Neural progenitor cell (in vitro differentiated cells): ENCODE measurements at regions not wholly inside any gene's neighbourhood (a gene's known extent, or its start where the extent isn't known, plus 50 kb on each side); places are given as distances from the start of the nearest gene placed in this dataset.

ENCODE experiments used
- DNase-seq: peaks from one replicate; pipeline ENCODE4 v3.0.0-alpha.2; 2016; ENCODE audit warnings: low spot score
- H2AFZ ChIP-seq: fragments of 200-600 bp; sonication (generic); replicated peaks from 2 replicates; pipeline ENCODE4 v1.6.1; 2016; ENCODE audit warnings: antibody characterized with exemption
- H3F3A ChIP-seq: fragments of 200-600 bp; sonication (generic); 2 replicates; pipeline ENCODE4 v1.6.1; 2016; ENCODE audit warnings: antibody characterized with exemption, low read depth
- H3K27ac ChIP-seq: fragments of 200-600 bp; sonication (generic); 2 replicates; pipeline ENCODE4 v1.5.1; 2016; ENCODE audit warnings: mild to moderate bottlenecking
- H3K27me3 ChIP-seq: fragments of 200-600 bp; sonication (generic); 2 replicates; pipeline ENCODE4 v1.6.1; 2016; ENCODE audit warnings: mild to moderate bottlenecking, moderate library complexity
- H3K36me3 ChIP-seq: fragments of 200-600 bp; sonication (generic); 2 replicates; pipeline ENCODE4 v1.5.1; 2016
- H3K4me1 ChIP-seq: fragments of 200-600 bp; sonication (generic); 2 replicates; pipeline ENCODE4 v1.6.1; 2016; ENCODE audit warnings: mixed run types
- H3K4me2 ChIP-seq: fragments of 200-600 bp; sonication (generic); 2 replicates; pipeline ENCODE4 v1.6.1; 2016
- H3K4me3 ChIP-seq: fragments of 200-600 bp; sonication (generic); 2 replicates; pipeline ENCODE4 v1.5.1; 2016
- H3K79me2 ChIP-seq: fragments of 200-600 bp; sonication (generic); 2 replicates; pipeline ENCODE4 v1.6.1; 2016; ENCODE audit warnings: low read depth
- H3K9ac ChIP-seq: fragments of 200-600 bp; sonication (generic); 2 replicates; pipeline ENCODE4 v1.6.1; 2016
- H3K9me3 ChIP-seq: fragments of 200-600 bp; sonication (generic); 2 replicates; pipeline ENCODE4 v1.5.1; 2016; ENCODE audit warnings: low read depth
- H4K20me1 ChIP-seq: fragments of 200-600 bp; sonication (generic); 2 replicates; pipeline ENCODE4 v1.6.1; 2016; ENCODE audit warnings: low read depth
- H3K27ac Mint-ChIP-seq: 3 replicates; pipeline ENCODE4 v1.8.0; 2021; ENCODE audit warnings: mixed read lengths
- H3K27me3 Mint-ChIP-seq: 2 replicates; pipeline ENCODE4 v1.8.0; 2022; ENCODE audit warnings: low read depth, mild to moderate bottlenecking, inconsistent platforms, moderate library complexity, mixed read lengths; ENCODE audit not compliant: insufficient read depth
- H3K36me3 Mint-ChIP-seq: 3 replicates; pipeline ENCODE4 v1.8.0; 2021; ENCODE audit warnings: mixed read lengths
- H3K4me1 Mint-ChIP-seq: 3 replicates; pipeline ENCODE4 v1.8.0; 2021; ENCODE audit warnings: mixed read lengths
- H3K4me3 Mint-ChIP-seq: 3 replicates; pipeline ENCODE4 v1.8.0; 2021; ENCODE audit warnings: mild to moderate bottlenecking, moderate library complexity, mixed read lengths
- H3K9me3 Mint-ChIP-seq: 3 replicates; pipeline ENCODE4 v1.8.0; 2020; ENCODE audit warnings: mixed read lengths
- EZH2 ChIP-seq: fragments of 200-600 bp; sonication (generic); IDR thresholded peaks from 2 replicates; pipeline ENCODE4 v1.6.1; 2017; ENCODE audit warnings: antibody characterized with exemption, mild to moderate bottlenecking, moderate library complexity
- EZH2phosphoT487 ChIP-seq: fragments of 200-600 bp; sonication (generic); IDR thresholded peaks from 2 replicates; pipeline ENCODE4 v1.6.1; 2017; ENCODE audit warnings: antibody characterized with exemption
- TF ChIP-seq, protein P1 (sequence below): fragments of 200-600 bp; sonication (generic); IDR thresholded peaks from 2 replicates; pipeline ENCODE4 v1.5.1; 2017; ENCODE audit warnings: antibody characterized with exemption, mild to moderate bottlenecking

DNA sequence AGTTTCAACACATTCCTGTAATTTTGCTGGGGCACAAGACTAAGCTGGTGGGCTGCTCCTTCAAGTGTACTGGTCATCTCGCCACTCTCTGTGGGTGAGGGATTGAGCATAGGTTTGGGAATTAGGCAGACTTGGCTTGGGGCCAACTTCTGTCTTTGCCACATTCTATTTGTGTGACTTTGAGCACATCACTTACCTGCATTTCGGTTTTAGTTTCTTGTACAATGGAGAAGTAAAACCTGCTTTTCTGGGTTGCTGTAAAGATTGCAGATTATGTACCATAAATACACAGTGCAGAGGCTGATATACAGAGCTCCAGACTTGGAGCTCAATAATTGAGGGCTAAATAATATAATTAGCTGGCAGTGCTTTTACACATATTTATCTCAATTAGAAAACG lies 162.1 kb downstream of the C3orf38 start:
- Mint-ChIP-seq H3K4me3 (no peak overlapping the region), H3K36me3 (no peaks in the 10 kb centered on the region), H3K4me1 (peaks cover 3% of the 10 kb centered on the region), H3K27ac (no peak overlapping the region), H3K27me3 (no peaks in the 10 kb centered on the region), H3K9me3 (no peaks in the 10 kb centered on the region)
- H3K4me2 ChIP-seq, result no peak overlapping the region
- no peak overlapping the region for H2AFZ ChIP-seq
- H3K27ac ChIP-seq, result no peak overlapping the region
- no peaks in the 10 kb centered on the region for H3K27me3 ChIP-seq
- H3K36me3 ChIP-seq, result no peaks in the 10 kb centered on the region
- H3K4me1 ChIP-seq, result no peaks in the 10 kb centered on the region
- no peak for TF ChIP-seq EZH2
- no peak for TF ChIP-seq EZH2phosphoT487
- TF ChIP-seq, protein P1, sequence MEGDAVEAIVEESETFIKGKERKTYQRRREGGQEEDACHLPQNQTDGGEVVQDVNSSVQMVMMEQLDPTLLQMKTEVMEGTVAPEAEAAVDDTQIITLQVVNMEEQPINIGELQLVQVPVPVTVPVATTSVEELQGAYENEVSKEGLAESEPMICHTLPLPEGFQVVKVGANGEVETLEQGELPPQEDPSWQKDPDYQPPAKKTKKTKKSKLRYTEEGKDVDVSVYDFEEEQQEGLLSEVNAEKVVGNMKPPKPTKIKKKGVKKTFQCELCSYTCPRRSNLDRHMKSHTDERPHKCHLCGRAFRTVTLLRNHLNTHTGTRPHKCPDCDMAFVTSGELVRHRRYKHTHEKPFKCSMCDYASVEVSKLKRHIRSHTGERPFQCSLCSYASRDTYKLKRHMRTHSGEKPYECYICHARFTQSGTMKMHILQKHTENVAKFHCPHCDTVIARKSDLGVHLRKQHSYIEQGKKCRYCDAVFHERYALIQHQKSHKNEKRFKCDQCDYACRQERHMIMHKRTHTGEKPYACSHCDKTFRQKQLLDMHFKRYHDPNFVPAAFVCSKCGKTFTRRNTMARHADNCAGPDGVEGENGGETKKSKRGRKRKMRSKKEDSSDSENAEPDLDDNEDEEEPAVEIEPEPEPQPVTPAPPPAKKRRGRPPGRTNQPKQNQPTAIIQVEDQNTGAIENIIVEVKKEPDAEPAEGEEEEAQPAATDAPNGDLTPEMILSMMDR, result no peak
- no peak overlapping the region for H3K4me3 ChIP-seq
- no peaks in the 10 kb centered on the region for H3K79me2 ChIP-seq
- H3K9ac ChIP-seq, result no peak overlapping the region
- H3F3A ChIP-seq, result no peaks in the 10 kb centered on the region
- H4K20me1 ChIP-seq, result no peaks in the 10 kb centered on the region
- no peaks in the 10 kb centered on the region for H3K9me3 ChIP-seq
- DNase-seq, result no peak

DNA sequence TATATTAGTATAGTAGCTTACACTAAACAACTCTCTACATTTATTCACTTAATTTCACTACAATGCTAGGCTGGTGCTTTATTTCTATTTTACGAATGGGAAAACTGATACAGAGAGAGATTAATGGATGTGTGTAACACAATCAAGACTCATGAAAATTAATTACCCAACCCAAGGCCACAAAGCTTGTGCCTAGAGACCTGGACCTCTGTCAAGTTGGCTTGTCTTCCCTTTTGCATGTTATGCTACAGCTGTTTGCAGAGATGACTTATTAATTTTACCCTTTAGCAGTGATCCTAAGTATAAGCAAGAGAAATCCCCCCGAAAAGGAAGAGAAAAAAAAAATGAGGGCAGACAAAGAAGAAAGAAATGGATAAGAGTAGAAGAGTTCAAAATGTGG lies 162.5 kb downstream of the C3orf38 start:
- no peak overlapping the region for H3K4me2 ChIP-seq
- H3K9me3 Mint-ChIP-seq, result no peaks in the 10 kb centered on the region

DNA sequence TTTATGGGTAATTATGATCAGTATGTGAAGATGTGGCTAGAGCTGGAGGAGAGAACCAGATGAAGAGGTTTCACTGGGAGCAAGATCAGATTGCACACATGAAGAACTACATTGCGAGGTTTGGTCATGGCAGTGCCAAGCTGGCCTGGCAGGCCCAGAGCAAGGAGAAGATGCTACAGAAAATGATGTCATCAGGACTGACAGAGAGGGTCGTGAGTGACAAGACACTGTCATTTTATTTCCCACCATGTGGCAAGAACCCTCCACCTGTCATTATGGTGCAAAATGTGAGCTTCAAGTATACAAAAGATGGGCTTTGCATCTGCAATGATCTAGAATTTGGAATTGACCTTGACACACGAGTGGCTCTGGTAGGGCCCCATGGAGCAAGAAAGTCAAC lies 168.3 kb downstream of the C3orf38 start:
- no peak for DNase-seq
- Histone ChIP-seq H3K4me1 (no peaks in the 10 kb centered on the region), H3K27me3 (no peaks in the 10 kb centered on the region), H3K4me2 (no peak overlapping the region), H3K36me3 (no peaks in the 10 kb centered on the region), H3K4me3 (no peak overlapping the region), H3K9ac (no peak overlapping the region), H3F3A (no peaks in the 10 kb centered on the region), H4K20me1 (no peaks in the 10 kb centered on the region), H3K9me3 (no peaks in the 10 kb centered on the region), H3K27ac (no peak overlapping the region), H3K79me2 (no peaks in the 10 kb centered on the region), H2AFZ (no peak overlapping the region)
- TF ChIP-seq, protein P1, result no peak
- no peak for TF ChIP-seq EZH2
- TF ChIP-seq EZH2phosphoT487, result no peak
- no peaks in the 10 kb centered on the region for H3K9me3 Mint-ChIP-seq
- peaks cover 3% of the 10 kb centered on the region for H3K4me1 Mint-ChIP-seq
- H3K4me3 Mint-ChIP-seq, result no peak overlapping the region
- H3K27ac Mint-ChIP-seq, result no peak overlapping the region
- H3K36me3 Mint-ChIP-seq, result no peaks in the 10 kb centered on the region
- H3K27me3 Mint-ChIP-seq, result no peaks in the 10 kb centered on the region

More for the DNA sequence above, 162.5 kb downstream of the C3orf38 start:
- no peaks in the 10 kb centered on the region for H3K4me1 ChIP-seq
- H3K27ac ChIP-seq, result no peak overlapping the region
- no peaks in the 10 kb centered on the region for H3K79me2 ChIP-seq
- no peaks in the 10 kb centered on the region for H3K9me3 ChIP-seq
- no peak overlapping the region for H3K9ac ChIP-seq
- no peaks in the 10 kb centered on the region for H3K36me3 ChIP-seq
- no peak overlapping the region for H2AFZ ChIP-seq
- no peaks in the 10 kb centered on the region for H3K27me3 ChIP-seq
- Mint-ChIP-seq H3K27ac (no peak overlapping the region), H3K27me3 (no peaks in the 10 kb centered on the region), H3K4me3 (no peak overlapping the region), H3K36me3 (no peaks in the 10 kb centered on the region), H3K4me1 (peaks cover 3% of the 10 kb centered on the region)
- H4K20me1 ChIP-seq, result no peaks in the 10 kb centered on the region
- no peaks in the 10 kb centered on the region for H3F3A ChIP-seq
- no peak overlapping the region for H3K4me3 ChIP-seq
- no peak for TF ChIP-seq EZH2phosphoT487
- no peak for TF ChIP-seq EZH2
- TF ChIP-seq, protein P1, result no peak
- no peak for DNase-seq
